Small intestine (tissue), 7 donors: ENCODE measurements at regions not wholly inside any gene's neighbourhood (a gene's known extent, or its start where the extent isn't known, plus 50 kb on each side); places are given as distances from the start of the nearest gene placed in this dataset.

Source experiments
- DNase-seq, 2 donors: peaks; one replicate each; pipeline versions ENCODE4 v3.0.0 to v3.0.0-alpha.2; 2013
- FAIRE-seq: peaks from 2 replicates; lab custom pipeline; 2012; peaks lifted over from hg19 to GRCh38; lab: Jason Lieb, UNC
- H3K27ac ChIP-seq, 3 donors: one replicate each; pipeline ENCODE4 v1.5.1; 2013; ENCODE audit warnings: low read length in 2 of 3, mild to moderate bottlenecking in 2 of 3, control low read depth in 1 of 3, inconsistent platforms in 1 of 3, low read depth in 1 of 3, moderate library complexity in 1 of 3
- H3K27me3 ChIP-seq, 3 donors: one replicate each; pipeline ENCODE4 v1.6.1; 2013; ENCODE audit warnings: low read length in 3 of 3, inconsistent platforms in 1 of 3; ENCODE audit not compliant: control insufficient read depth in 3 of 3, insufficient read depth in 3 of 3
- H3K36me3 ChIP-seq, 3 donors: one replicate each; pipeline ENCODE4 v1.6.1; 2013; ENCODE audit warnings: low read length in 3 of 3, inconsistent platforms in 1 of 3, low read depth in 1 of 3, mild to moderate bottlenecking in 1 of 3, moderate library complexity in 1 of 3; ENCODE audit not compliant: control insufficient read depth in 3 of 3, insufficient read depth in 2 of 3
- H3K4me1 ChIP-seq, 3 donors: one replicate each; pipeline ENCODE4 v1.6.1; 2013; ENCODE audit warnings: low read length in 2 of 3, inconsistent platforms in 1 of 3, low read depth in 1 of 3, mild to moderate bottlenecking in 1 of 3, moderate library complexity in 1 of 3; ENCODE audit not compliant: control insufficient read depth in 3 of 3, insufficient read depth in 2 of 3
- H3K4me3 ChIP-seq, 3 donors: one replicate each; pipeline ENCODE4 v1.5.1; 2013; ENCODE audit warnings: low read length in 3 of 3, control low read depth in 1 of 3, inconsistent platforms in 1 of 3, low read depth in 1 of 3, mild to moderate bottlenecking in 1 of 3, moderate library complexity in 1 of 3
- H3K9me3 ChIP-seq, 2 donors: one replicate each; pipeline ENCODE4 v1.6.1; 2013; ENCODE audit warnings: low read depth in 1 of 2, low read length in 1 of 2; ENCODE audit not compliant: control insufficient read depth in 2 of 2, insufficient read depth in 1 of 2
- WGBS, 3 donors: extraction: QIAGEN DNeasy Blood & Tissue Kit; methylation state at CpG; one replicate each; pipeline ENCODE4 v1.1.7; 2013; 5-methylcytosine and 5-hydroxymethylcytosine counted together
- donor health status: healthy with polysubstance abuse.
- donor health status: control.
- donor health status: control.
- donor health status: Bipolar disorder and iron deficiency.
- donor health status: healthy.

DNA sequence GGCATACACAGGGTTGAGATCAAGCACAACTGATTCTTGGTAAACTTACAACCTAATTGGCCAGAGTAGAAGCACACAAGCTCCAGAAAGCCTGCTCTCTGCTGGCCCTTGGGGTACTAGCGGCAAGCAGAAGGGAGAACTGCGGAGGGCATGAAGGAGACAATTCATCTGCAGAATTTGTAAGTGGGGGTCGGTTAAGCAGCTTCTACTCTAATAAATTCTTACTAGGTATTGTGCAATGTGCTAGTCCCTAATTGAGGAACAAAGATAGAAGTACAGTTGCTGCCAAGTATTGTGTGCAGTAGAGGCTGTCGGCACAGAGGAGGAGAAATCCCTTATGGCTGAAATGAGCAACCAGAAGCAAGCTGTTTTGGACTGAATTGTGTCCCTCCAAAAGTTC lies 91.2 kb upstream of the VEPH1 start:
- Histone ChIP-seq H3K27me3 (peaks cover 0 to 4% (median 2%) of the 10 kb centered on the region in 3 donors), H3K9me3 (no peaks in the 10 kb centered on the region), H3K36me3 (no peaks in the 10 kb centered on the region), H3K4me1 (no peaks in the 10 kb centered on the region), H3K27ac (no peak overlapping the region), H3K4me3 (no peak overlapping the region)
- DNase-seq (no peak), FAIRE-seq (no peak)
- WGBS, 3 donors, result 69 to 76% (median 71%) methylated on average over 4 of the region's 4 CpGs

GRCh38 chr3:157592769-157593168 lies 89.6 kb upstream of the VEPH1 start:
- FAIRE-seq (no peak), DNase-seq (no peak)
- Histone ChIP-seq H3K36me3 (no peaks in the 10 kb centered on the region), H3K9me3 (no peaks in the 10 kb centered on the region), H3K27ac (no peak overlapping the region), H3K4me3 (no peak overlapping the region), H3K4me1 (no peaks in the 10 kb centered on the region), H3K27me3 (peaks cover 0 to 4% (median 2%) of the 10 kb centered on the region in 3 donors)
- WGBS, 3 donors, result 85 to 91% (median 87%) methylated on average over 6 of the region's 6 CpGs

DNA sequence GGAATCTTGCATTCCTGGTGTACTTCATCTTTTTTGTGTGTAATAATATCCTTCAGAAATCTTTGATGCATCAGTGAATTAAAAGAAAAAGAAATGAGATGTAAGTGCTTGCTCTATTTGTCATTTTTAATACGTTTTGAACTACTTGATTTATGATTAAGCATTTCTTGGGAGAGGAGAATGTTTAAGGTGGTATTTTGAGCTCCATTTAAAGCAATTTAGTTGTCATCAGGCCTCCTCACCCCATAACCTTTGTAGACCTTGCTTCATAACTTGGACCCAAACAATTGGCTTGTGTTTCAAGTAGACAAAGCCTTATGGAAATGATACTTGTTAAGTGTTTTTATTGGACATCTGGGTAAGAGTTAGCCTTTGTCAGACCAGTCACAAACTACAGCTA lies 87.1 kb upstream of the VEPH1 start:
- Histone ChIP-seq H3K4me3 (no peak overlapping the region), H3K27me3 (peaks cover 0 to 4% (median 1%) of the 10 kb centered on the region in 3 donors), H3K36me3 (no peaks in the 10 kb centered on the region), H3K27ac (no peak overlapping the region), H3K4me1 (no peaks in the 10 kb centered on the region), H3K9me3 (no peaks in the 10 kb centered on the region)
- DNase-seq (no peak), FAIRE-seq (no peak)
- 6 to 16% (median 12%) methylated on average over 1 of the region's 1 CpG for WGBS, 3 donors

GRCh38 chr3:157589211-157589610 lies 86.0 kb upstream of the VEPH1 start:
- Histone ChIP-seq H3K4me3 (no peak overlapping the region), H3K27ac (no peak overlapping the region), H3K9me3 (no peaks in the 10 kb centered on the region), H3K4me1 (no peaks in the 10 kb centered on the region), H3K27me3 (peaks cover 0 to 4% (median 0%) of the 10 kb centered on the region in 3 donors), H3K36me3 (no peaks in the 10 kb centered on the region)
- DNase-seq, result no peak
- WGBS, 3 donors, result 50 to 59% (median 52%) methylated on average over 2 of the region's 2 CpGs
- FAIRE-seq, result no peak

- DNase-seq (no peak), FAIRE-seq (no peak)
- Histone ChIP-seq H3K9me3 (no peaks in the 10 kb centered on the region), H3K4me1 (no peaks in the 10 kb centered on the region), H3K27ac (no peak overlapping the region), H3K36me3 (no peaks in the 10 kb centered on the region), H3K4me3 (no peak overlapping the region), H3K27me3 (peaks cover 0 to 3% (median 0%) of the 10 kb centered on the region in 3 donors)
These were observed 85.3 kb upstream of the VEPH1 start for GRCh38 chr3:157588386-157589060.

DNA sequence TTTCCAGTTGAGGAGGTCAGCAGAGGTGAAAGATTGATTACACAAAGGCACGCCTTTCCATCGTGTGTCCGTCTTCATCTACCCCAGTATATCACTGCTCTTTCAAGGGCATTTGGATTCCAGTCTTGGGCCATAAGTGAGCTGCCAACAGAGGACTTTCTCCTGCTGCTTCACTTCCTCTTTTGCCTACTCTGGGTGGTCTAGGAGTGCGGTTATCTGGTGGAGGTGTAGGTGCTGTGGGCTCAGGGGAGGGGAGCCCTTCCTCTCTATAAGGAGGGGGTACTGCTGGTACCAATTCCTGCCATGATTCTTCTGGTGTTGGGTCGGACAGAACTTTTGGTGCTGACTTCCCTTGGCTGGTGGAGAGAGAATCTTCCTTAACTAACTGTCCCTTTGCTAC lies 83.1 kb upstream of the VEPH1 start:
- H3K27ac ChIP-seq, result no peak overlapping the region
- H3K27me3 ChIP-seq, result no peaks in the 10 kb centered on the region
- H3K4me1 ChIP-seq, result no peaks in the 10 kb centered on the region
- 71 to 79% (median 71%) methylated on average over 5 of the region's 5 CpGs for WGBS, 3 donors
- no peak for DNase-seq
- no peaks in the 10 kb centered on the region for H3K9me3 ChIP-seq
- no peaks in the 10 kb centered on the region for H3K36me3 ChIP-seq
- no peak for FAIRE-seq
- no peak overlapping the region for H3K4me3 ChIP-seq

GRCh38 chr3:157585386-157585785 lies 82.2 kb upstream of the VEPH1 start:
- no peaks in the 10 kb centered on the region for H3K27me3 ChIP-seq
- FAIRE-seq, result no peak
- no peak for DNase-seq
- no peak overlapping the region for H3K4me3 ChIP-seq
- H3K4me1 ChIP-seq, result no peaks in the 10 kb centered on the region
- 66 to 82% (median 74%) methylated on average over 12 of the region's 12 CpGs for WGBS, 3 donors
- H3K36me3 ChIP-seq, result no peaks in the 10 kb centered on the region
- no peak overlapping the region for H3K27ac ChIP-seq
- no peaks in the 10 kb centered on the region for H3K9me3 ChIP-seq

- Histone ChIP-seq H3K36me3 (no peaks in the 10 kb centered on the region), H3K27ac (no peak overlapping the region), H3K9me3 (no peaks in the 10 kb centered on the region), H3K4me1 (no peaks in the 10 kb centered on the region), H3K27me3 (no peaks in the 10 kb centered on the region), H3K4me3 (no peak overlapping the region)
- FAIRE-seq, result no peak
- WGBS, 3 donors, result 79 to 96% (median 83%) methylated on average over 3 of the region's 3 CpGs
- no peak for DNase-seq
These were observed 79.4 kb upstream of the VEPH1 start for GRCh38 chr3:157582637-157582973.
